ENCODE measurements at regions not wholly inside any gene's neighbourhood (a gene's known extent, or its start where the extent isn't known, plus 50 kb on each side); places are given as distances from the start of the nearest gene placed in this dataset.

- no peak for TF ChIP-seq PBX3 (IDR thresholded peaks at IDR 0.05)
Observed at GRCh38 chr20:5689463-5689862, 60.7 kb upstream of the SHLD1 start (continued).

- no peak for TF ChIP-seq MXI1 (IDR thresholded peaks at IDR 0.05; ENCODE audit: low read depth, low read length)
- TF ChIP-seq TEAD4 (IDR thresholded peaks at IDR 0.05; ENCODE audit: borderline replicate concordance, insufficient read depth) = no peak
- TF ChIP-seq TCF12 (IDR thresholded peaks at IDR 0.05) = no peak
- TF ChIP-seq NRF1 (IDR thresholded peaks at IDR 0.05; ENCODE audit: low read depth, low read length) = no peak
- no peak for TF ChIP-seq IRF3 (IDR thresholded peaks at IDR 0.05; ENCODE audit: low read depth, low read length)
- TF ChIP-seq MAX (IDR thresholded peaks at IDR 0.05; ENCODE audit: low read depth) = no peak
- TF ChIP-seq GABPA (IDR thresholded peaks at IDR 0.05; ENCODE audit: low read depth) = no peak
- no peak for TF ChIP-seq RFX5 (IDR thresholded peaks at IDR 0.05; ENCODE audit: low read length)
- no peak for TF ChIP-seq ZBTB33 (IDR thresholded peaks at IDR 0.05; ENCODE audit: borderline replicate concordance, low read depth)
- TF ChIP-seq SMC3 (IDR thresholded peaks at IDR 0.05; ENCODE audit: low read depth, low read length) = no peak
- TF ChIP-seq EZH2phosphoT487 (IDR thresholded peaks at IDR 0.05; ENCODE audit: borderline replicate concordance, low read depth) = no peak
- no peak for TF ChIP-seq FOSL2 (IDR thresholded peaks at IDR 0.05; ENCODE audit: borderline replicate concordance, low read depth)
- TF ChIP-seq PBX3 (IDR thresholded peaks at IDR 0.05) = no peak
- no peak for TF ChIP-seq EP300 (IDR thresholded peaks at IDR 0.05; ENCODE audit: borderline replicate concordance in 1 of 2, low read depth in 1 of 2, low read length in 1 of 2)
- TF ChIP-seq CHD2 (IDR thresholded peaks at IDR 0.05; ENCODE audit: low read length, partially characterized antibody) = no peak
- no peak for TF ChIP-seq USF2 (IDR thresholded peaks at IDR 0.05; ENCODE audit: borderline replicate concordance, low read depth, low read length)
- ChIA-PET CTCF (no interaction called here), POLR2A (no interaction called here)
- Histone ChIP-seq H3K9me3 (no peaks in the 10 kb centered on the region), H3K36me3 (replicated peaks in 1 of 2; ENCODE audit: control insufficient read depth in 1 of 2, insufficient read depth in 2 of 2, low read length in 1 of 2) (no peaks in the 10 kb centered on the region), H3K4me3 (ENCODE audit: low read depth in 2 of 2, low read length in 1 of 2) (no peak overlapping the region), H3K9me2 (no peaks in the 10 kb centered on the region), H3K4me2 (no peak overlapping the region), H4K20me1 (ENCODE audit: insufficient read depth) (no peaks in the 10 kb centered on the region), H3K79me2 (ENCODE audit: insufficient read depth) (no peaks in the 10 kb centered on the region), H3K9ac (no peak overlapping the region), H3K4me1 (ENCODE audit: control insufficient read depth in 1 of 2, insufficient read depth in 2 of 2, low read depth in 1 of 2, low read length in 1 of 2) (peaks cover 0 to 2% of the 10 kb centered on the region in 2 experiments; a peak in 1 of 4 replicates), H2AFZ (ENCODE audit: low read depth) (no peak overlapping the region), H3F3A (replicated peaks; ENCODE audit: insufficient read depth) (no peaks in the 10 kb centered on the region), H3K27me3 (ENCODE audit: insufficient read depth) (no peaks in the 10 kb centered on the region), H3K27ac (ENCODE audit: low read depth in 2 of 2, low read length in 1 of 2) (no peak overlapping the region)
- 69% methylated on average over 12 of the region's 12 CpGs for WGBS (ENCODE audit: low lambda C conversion rate)
- DNase-seq = no peak
Observed at GRCh38 chr20:5688431-5688972, 61.7 kb upstream of the SHLD1 start.

Data from SK-N-SH (cell line).